DMS 273 (cell line): ENCODE measurements at regions not wholly inside any gene's neighbourhood (a gene's known extent, or its start where the extent isn't known, plus 50 kb on each side); places are given as distances from the start of the nearest gene placed in this dataset.
"Not testable (repeated sequence)": the region's sequence is repeated elsewhere in the genome, so short reads cannot be mapped to it uniquely, and the experiment has no call there.

Experiments
- DNase-seq: peaks from one replicate; lab custom pipeline; 2025; ENCODE audit not compliant: unreplicated experiment; lab: John Stamatoyannopoulos, UW

DNA sequence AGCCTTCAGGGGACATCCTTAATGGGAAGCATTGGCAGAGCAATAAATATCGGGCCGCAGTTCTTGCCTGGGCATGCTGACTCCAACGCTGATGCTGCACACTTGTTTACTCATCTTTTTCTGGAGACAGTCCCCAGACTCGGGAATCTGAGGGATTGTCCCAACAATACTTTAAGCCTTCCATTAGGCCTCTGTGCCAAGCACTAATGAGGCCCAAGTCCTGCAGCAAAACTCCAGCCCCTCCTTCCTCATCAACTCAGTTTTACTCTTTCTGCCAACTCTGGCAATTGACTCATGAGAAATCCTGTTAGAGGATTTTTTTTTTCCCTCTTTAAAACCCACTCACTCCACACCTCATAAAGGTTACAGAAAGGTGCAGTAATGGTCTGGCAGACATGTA is 233.4 kb upstream of the PELI2 start:
- no peak for DNase-seq

DNA sequence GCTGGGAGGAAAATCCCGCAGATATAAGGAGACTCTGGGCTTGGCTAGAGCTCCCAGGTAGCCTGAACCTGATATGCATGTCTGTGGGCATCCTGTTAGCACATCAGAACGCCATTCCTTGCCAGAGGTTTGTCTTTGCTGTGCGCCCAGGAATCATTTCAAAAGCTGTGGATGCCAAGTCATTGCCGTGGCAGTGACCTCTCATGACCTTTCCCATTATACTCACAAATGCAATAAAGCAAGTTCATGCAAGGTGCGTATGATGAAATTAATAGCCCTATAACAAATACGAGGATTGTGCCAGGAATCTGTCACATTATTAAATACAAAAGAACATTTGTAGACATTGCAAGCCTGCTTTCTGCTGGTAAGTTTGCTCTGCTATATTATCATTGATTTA is 229.1 kb upstream of the PELI2 start:
- peak; percentile 69 for DNase-seq

DNA sequence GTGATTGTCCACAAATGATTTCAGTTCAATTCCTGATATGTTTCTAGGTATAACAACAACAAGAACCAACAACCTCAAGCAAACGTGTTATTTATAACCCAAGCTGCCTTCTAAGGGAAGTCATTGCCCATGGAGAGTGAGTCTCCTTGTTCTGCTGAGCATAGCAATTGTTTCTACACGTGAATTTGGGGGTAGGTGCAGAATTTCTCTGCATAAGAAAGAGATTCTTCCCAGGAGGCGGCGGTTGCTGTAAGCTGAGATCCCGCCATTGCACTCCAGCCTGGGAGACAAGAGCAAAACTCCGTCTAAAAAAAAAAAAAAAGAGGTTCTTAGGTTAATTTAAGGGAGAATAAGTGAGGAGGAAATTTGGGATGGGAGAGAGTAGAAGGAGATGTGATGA is 226.5 kb upstream of the PELI2 start:
- DNase-seq: no peak

DNA sequence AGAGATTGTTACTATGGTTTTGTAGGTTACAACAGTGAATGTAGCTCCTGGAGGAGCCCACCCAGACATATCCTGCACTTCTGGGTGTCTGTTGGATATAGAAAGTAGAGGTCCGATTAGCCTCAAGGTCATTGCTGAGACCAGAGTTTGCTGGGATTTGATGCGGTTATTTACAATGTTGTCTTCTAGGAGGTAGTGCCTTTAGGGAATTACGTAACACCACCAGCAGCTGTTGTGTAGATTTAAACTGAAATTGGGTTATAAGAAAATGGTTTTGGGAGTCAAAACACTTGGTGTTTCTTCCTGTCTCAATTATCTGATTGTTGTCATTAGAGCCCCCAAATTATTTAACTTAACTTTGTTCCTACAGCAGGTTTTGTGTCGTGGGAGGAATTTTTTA is 225.3 kb upstream of the PELI2 start:
- peak; percentile 27 for DNase-seq

DNA sequence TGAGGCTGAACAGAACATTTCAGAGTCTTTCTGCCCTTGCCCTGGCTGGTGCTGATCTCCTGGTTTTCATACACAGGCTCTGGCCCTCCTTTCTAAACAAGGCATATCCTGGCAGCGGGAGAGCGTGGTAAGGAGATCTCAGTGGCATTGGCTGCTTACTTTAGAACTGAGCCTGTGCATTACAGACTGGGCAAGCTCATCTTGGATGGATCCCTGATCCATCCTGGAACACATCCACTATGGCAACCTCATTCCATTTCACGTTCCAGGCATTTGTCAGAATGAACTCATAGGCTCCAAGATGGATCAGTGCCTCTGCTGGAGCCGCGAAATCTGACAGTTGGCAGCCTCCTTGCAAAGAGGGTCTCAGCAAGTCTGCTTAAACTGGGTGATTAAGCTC is 224.5 kb upstream of the PELI2 start:
- DNase-seq: no peak

DNA sequence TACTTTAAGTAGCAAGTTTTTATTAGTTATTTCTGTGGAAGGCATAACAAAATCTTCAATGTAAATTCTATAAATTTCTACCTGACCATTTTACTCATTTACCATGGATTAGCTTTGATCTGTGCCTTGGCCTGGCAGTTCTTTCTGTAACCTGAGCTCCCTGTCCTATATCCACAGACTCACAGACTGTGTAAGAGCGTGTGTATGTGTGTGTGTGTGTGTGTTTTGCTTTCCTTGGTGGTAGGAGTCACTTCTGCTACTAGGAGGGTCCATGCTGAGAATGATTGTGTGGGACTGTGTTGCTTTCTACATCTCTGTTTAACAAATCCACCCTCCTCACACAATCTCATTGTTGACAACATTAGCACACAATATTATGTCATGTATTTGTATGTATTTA is 221.2 kb upstream of the PELI2 start:
- DNase-seq: peak; percentile 8

DNA sequence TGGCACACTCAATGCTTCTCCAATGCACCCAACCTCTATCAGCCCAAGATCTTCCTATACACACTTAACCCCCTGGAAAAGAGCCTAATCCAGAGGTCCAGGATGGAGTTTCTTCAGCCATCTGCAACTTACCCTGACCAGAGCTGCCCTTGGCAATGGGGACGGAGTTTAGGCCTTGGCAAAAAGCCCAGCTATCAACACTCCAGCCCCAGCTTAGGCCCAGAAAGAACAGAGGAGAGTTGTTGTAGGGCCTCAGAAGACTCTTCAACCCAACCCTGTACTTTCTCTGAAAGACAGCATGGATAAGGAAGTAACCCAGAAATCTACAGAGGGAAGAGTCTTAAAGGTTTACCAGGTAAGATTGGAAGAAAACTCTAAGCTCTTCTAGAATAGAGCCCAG is 219.3 kb upstream of the PELI2 start:
- no peak for DNase-seq

DNA sequence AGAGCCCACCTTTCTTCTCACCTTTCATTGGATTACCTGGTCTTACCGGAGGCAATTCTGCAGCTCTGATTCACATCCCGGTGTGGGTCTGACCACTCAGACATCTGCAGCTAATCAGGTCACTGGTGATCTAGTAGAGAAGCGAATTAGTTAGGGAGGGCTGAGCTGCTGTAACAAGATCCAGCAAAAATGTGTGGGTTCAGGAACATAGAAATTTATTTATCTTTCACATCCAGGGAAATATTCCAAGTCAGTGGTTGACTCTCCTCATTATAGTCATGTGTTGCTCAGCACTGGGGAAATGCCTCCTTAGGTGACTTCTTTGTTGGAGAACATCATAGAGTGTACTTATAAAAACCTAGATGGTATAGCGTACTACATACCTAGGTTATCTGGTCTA is 218.7 kb upstream of the PELI2 start:
- DNase-seq: no peak

DNA sequence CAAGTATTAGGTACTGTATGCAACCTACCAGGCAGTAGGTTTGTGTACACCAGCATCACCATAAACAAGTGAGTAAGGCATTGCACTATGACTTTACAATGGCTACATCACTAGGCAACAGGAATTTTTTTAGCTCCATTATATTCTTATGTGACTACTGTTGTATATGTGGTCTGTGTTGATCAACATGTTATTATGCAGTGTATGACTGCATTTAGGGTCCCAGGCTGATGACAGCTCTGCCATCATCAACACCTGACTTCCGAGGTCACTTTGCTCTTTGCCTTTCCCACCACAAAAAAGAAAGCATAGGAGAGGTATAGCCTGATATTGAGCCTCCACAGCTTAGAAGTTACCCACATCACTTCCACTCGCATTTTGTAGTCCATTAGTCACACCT is 217.5 kb upstream of the PELI2 start:
- DNase-seq: no peak

DNA sequence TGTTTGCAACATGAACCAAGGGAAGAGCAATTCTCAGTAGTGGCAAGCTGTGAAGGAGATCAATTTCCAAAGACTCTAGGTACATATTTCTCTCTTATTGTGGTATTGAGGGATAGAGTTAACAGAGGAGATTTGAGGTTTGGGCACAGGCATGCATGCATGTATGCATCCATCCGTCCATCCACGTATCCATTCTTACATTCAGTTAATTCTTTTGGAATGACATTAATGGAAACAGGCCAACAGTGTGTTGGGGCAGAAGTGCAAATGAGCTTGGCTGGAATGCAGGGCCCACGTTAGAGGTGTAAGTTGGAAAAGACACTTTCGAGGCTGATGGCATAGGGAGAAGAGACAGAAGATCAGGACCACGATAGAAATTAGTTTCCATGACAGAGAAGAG is 216.9 kb upstream of the PELI2 start:
- DNase-seq: no peak

DNA sequence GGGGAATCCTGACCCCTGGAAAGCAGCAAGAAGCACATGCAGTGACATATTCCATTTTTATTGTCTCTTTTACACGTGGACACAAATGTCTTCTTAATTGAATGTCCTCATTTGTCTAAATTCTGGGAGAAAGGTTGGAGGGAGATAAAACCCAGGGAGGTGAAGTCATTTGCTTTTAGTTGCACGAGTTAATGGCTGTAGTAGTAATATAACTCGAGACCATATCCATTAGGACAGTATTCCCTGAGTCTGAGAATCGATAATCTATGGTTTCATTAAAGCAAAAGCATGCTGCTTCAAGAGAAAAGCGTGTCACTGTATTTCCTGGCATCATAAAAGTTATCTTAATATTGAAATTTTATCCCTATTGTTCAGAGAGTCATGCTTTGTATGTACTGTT is 216.0 kb upstream of the PELI2 start:
- DNase-seq: no peak

DNA sequence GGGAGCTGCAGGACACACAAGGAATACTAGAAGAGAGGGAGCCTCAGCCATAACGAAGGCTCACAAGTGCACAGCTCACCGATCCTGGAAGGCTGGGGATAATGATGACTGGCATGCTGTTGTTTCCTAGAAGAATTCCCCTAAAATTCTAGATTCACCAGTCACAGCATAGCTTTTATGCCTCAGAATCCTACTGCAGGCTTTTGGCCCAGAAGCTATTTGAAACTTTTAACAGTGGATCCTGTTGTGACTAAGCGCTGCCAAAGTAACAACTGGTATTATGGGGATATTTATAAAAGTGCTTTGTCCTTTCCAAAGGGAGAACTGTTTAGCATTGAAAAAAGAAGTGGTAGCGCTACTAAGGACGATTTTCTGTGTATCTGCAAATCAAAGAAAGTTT is 214.1 kb upstream of the PELI2 start:
- DNase-seq: no peak

DNA sequence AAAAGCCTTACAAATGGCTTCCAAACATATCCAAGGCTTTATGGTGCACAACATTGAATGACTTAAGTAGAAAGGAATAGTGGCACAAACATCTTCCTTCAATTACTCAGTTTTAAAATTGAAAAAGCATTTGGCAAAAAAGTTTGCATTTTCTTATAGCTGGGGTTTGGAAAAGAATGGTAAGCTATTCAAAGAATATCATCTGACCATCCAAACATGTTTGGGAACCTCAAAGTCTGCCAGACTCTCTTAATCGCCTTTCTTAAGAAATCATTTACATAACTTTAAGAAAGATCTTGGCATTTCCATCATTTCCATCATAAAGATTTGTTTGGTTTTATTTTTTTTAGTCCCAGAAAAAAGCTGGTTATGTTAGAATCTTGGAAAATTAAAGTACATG is 210.1 kb upstream of the PELI2 start:
- no peak for DNase-seq

DNA sequence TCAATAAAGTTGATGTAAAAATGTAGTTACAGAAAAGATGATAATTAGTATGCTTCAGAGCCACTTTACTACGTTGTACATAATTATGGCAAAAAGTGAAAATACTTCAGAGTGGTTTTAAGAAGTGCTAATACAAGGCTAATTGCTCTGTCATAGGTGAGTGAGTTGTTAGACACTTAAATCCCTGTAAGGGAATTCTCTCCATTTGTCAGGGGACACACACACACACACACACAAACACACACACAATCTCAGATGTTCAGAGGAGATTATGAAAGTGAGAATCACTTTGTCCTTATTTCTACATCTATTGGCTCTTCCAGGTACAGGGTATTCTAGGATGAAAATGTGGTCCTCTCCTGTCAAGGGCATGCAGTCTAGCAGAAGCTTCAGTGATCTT is 208.3 kb upstream of the PELI2 start:
- DNase-seq: no peak

DNA sequence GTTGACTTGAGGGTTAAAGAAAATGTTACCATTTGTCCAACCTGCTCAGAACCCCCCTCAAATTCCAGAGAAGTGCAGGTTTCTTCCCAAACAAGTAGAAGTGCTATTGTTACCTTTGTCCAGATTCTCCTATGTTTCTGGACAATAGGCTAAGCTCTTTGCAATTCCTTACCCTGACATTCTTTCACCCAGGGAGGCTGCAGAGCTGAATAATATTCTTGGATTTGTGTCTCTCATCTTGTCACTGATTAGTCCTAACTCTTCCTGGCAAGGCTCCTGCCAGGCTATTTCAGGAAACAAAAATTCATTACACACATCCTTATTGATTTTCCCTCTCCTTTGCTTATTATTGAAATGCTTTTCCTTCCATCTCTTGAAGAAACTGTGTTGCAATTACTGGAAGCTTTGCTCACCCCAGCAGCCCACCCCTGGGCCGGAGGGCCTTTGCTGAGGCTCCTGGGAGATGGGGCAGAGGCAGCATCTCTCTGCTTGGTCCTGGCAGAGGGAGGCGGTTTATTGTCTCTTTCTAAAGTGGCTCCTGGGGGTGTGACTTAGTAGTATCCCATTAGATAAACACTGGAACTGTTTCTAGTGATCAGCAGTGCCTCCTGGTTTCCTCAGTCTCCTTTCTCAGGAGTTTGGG is 207.5 kb upstream of the PELI2 start:
- DNase-seq: no peak

DNA sequence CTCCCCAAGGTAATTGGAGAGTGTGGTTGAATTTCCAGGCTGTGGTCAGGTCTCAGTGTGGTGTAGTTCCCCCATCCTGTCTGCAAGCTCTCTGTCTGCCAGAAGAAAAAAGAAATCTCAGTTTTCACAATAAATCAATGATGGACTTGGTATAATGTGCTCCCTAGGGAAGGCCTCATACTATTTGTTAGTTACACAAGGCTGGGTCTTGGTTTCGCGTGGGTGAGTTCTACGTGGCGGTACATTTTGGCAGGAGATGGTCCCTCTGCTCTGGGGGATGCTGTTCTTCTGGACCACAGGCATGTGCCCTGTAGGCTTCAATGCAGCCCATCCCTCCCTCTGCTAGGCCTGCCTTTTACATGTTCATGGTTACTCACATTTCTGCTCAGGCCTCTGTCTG is 206.4 kb upstream of the PELI2 start:
- DNase-seq: no peak

DNA sequence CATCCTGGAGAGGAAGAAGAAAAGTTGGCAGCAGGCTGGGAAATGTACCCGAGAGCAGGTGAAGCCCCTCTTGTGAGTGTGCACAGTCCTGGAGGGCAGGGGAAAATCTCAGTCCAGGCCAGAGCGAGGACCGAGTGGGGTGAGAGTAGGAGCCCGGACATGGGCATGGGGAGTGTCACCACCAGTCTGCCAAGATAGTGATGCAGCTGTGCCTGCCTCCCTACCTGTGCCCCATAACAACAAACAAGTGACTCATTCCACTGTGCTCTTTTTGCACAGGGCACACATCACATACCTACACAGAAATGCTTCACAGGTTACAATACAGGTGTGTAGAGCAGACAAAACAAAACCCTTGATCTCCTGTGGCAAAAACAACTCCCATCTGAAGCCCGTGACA is 205.9 kb upstream of the PELI2 start:
- no peak for DNase-seq

DNA sequence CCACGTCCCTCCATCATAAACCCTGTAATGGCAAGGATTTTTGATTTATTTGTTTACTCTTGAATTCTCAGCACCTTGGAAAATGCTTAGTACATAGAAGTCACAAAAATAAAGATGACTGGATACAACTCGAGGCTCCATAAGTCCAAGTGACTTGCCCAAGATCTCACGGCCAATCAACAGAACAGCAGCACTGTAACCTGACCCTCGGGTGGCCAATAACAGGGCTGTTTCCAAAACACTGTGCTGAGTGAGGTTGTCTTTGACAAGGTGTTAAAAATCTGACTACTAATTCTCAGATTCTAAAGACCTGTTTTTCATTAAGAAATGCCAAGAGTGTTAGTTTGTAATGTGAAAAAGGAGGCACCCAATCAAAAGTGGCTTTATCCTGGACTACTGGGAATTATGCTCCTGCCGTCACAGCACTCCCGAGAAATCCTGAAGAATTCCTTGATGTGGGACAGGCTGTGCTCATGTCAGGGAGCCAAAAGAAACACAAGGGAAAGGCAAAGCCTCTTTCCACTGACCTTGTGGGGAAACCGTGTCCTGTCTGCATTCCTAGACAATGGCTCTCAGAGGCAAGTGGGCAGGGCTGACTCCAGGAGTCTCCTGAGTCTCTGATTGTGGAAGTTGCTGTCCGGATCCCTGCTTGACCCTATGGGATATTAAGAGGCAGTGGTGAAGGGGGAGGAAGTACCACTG is 204.7 kb upstream of the PELI2 start:
- no peak for DNase-seq

DNA sequence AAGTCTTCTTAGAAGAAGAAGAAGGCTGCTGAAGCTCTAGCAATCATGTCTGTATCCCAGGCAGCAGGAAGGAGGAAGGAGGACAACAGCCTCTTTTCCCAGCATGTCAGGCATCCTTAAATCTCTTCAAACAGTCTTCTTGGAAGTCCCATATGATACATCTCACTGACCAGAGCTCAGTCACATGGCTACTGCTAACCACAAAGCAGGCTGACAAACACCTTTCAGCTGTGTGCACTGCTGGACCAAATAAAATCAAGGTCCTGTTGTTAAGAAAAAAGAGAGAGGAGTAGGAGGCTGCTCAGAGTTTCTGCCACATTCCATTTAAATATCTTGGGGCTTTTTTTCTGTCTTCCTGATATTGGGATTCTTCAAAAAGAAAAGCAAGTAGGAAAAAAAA is 203.4 kb upstream of the PELI2 start:
- DNase-seq: no peak

DNA sequence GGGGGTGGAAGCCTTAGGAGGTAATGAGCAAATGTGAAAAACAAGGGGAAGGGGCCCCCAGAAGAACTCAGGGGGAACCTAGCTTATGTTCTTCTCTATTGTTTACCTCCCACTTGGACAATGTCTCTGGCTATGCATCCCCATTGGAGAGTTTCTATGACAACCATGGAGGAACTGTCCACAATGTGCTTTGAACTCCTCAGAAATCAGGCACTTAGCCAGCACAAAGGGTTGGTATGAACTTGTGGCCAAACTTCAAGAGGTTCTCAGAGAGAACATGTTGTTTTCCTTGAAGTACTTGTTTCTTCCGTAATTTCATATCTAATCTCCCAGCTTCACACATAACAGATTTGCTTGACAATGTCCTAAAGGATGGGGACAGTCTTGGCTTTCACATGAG is 202.8 kb upstream of the PELI2 start:
- DNase-seq: peak; percentile 8

DNA sequence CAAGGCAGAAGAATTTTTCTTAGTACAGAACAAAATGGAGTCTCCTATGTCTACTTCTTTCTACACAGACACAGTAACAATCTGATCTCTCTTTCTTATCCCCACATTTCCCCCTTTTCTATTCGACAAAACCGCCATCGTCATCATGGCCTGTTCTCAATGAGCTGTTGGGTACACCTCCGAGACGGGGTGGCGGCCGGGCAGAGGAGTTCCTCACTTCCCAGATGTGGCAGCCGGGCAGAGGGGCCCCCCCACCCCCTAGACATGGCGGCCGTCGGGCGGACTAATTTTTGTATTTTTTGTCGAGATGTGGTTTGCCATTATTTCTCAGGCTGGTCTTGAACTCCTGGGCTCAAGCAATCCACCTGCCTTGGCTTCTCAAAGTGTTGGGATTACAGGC is 198.4 kb upstream of the PELI2 start:
- not testable (repeated sequence) for DNase-seq

DNA sequence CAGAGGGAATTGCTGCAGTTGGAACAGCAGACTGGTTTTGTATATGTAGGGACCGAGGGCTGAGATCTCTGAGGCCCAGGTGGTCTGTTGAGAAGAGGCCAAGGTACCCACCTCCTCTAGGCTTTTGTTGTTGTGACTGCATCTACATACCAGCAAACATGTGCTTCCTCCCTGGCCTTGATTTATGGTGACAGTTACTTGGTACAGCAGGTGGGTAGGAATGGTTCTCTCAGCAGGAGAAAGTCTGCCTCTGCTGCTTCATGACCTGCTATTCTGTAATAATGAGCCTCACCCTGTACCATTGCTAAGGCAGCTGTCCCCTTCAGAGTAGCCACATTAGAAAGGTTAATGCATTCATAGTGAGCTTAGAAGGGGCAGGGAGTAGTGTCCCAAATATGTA is 196.7 kb upstream of the PELI2 start:
- DNase-seq: peak; percentile 25

DNA sequence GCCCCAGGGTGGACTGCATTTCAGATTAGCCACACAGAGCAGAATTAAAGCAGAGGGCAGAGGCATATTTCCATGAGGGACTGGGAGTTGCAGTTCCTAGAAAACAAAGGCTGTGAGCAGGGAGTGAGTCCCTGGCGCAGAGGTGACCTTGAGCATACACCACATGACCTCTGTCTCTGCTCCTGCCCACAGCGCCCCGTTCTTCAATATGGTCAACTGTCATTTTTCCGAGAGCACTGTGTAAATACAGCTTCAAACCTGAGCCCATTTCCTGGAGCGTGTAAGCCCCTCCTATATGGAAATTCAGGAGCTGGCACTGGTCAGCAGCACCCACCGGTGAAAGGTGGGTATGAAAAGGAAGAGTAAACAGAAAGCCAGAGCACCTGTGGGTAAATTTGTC is 192.2 kb upstream of the PELI2 start:
- no peak for DNase-seq
